Mesenchymal stem cell (in vitro differentiated cells and primary cell): ENCODE measurements at regions not wholly inside any gene's neighbourhood (a gene's known extent, or its start where the extent isn't known, plus 50 kb on each side); places are given as distances from the start of the nearest gene placed in this dataset.

Experiments
- DNase-seq: peaks from one replicate; pipeline ENCODE4 v3.0.0-alpha.2; 2013
- H2AFZ ChIP-seq: one replicate; pipeline ENCODE4 v1.6.1; 2013; ENCODE audit warnings: low read depth, mild to moderate bottlenecking, control low read depth, inconsistent platforms, low read length, moderate library complexity
- H2AK5ac ChIP-seq: 2 replicates; pipeline ENCODE4 v1.6.1; 2013; ENCODE audit warnings: low read length, moderate library complexity, mild to moderate bottlenecking, inconsistent platforms; ENCODE audit not compliant: severe bottlenecking
- H2BK120ac ChIP-seq: one replicate; pipeline ENCODE4 v1.6.1; 2013; ENCODE audit warnings: low read depth, mild to moderate bottlenecking, inconsistent platforms, low read length, moderate library complexity
- H2BK12ac ChIP-seq, 2 experiments: one replicate each; pipeline ENCODE4 v1.6.1; 2013; ENCODE audit warnings: inconsistent platforms in 2 of 2, low read length in 2 of 2, mild to moderate bottlenecking in 2 of 2, moderate library complexity in 2 of 2, control low read depth in 1 of 2
- H2BK15ac ChIP-seq: one replicate; pipeline ENCODE4 v1.6.1; 2013; ENCODE audit warnings: mild to moderate bottlenecking, low read depth, inconsistent platforms; ENCODE audit not compliant: poor library complexity, severe bottlenecking
- H2BK5ac ChIP-seq: 2 replicates; pipeline ENCODE4 v1.6.1; 2013; ENCODE audit warnings: low read depth, mild to moderate bottlenecking, low read length, control low read depth, inconsistent platforms; ENCODE audit not compliant: poor library complexity, severe bottlenecking
- H3K14ac ChIP-seq, 2 experiments: one replicate each; pipeline ENCODE4 v1.6.1; 2013; ENCODE audit warnings: inconsistent platforms in 2 of 2, low read length in 2 of 2, control low read depth in 1 of 2, mild to moderate bottlenecking in 1 of 2, moderate library complexity in 1 of 2
- H3K18ac ChIP-seq, 2 experiments: one replicate each; pipeline ENCODE4 v1.6.1; 2013; ENCODE audit warnings: inconsistent platforms in 2 of 2, low read length in 2 of 2, control low read depth in 1 of 2, low read depth in 1 of 2, mild to moderate bottlenecking in 1 of 2
- H3K23ac ChIP-seq, 2 experiments: one replicate each; pipeline ENCODE4 v1.6.1; 2013; ENCODE audit warnings: inconsistent platforms in 2 of 2, low read length in 2 of 2, mild to moderate bottlenecking in 2 of 2, moderate library complexity in 2 of 2, control low read depth in 1 of 2
- H3K27ac ChIP-seq: 2 replicates; pipeline ENCODE4 v1.5.1; 2013; ENCODE audit warnings: mild to moderate bottlenecking, moderate library complexity, low read length, control low read depth, inconsistent platforms; ENCODE audit not compliant: poor library complexity, severe bottlenecking
- H3K27me3 ChIP-seq, 2 experiments: 2 replicates each; pipeline versions ENCODE4 v1.6.1 to v1.7.0; 2013; ENCODE audit warnings: low read length in 2 of 2, mild to moderate bottlenecking in 2 of 2, moderate library complexity in 2 of 2, control low read depth in 1 of 2, inconsistent platforms in 1 of 2; ENCODE audit not compliant: control insufficient read depth in 1 of 2, insufficient read depth in 1 of 2
- H3K36me3 ChIP-seq, 2 experiments: 2 replicates each; pipeline versions ENCODE4 v1.6.1 to v1.7.0; 2013; ENCODE audit warnings: low read length in 2 of 2, control low read depth in 1 of 2, inconsistent platforms in 1 of 2, low read depth in 1 of 2, mild to moderate bottlenecking in 1 of 2; ENCODE audit not compliant: insufficient read depth in 2 of 2, control insufficient read depth in 1 of 2
- H3K4ac ChIP-seq, 2 experiments: one replicate each; pipeline ENCODE4 v1.6.1; 2013; ENCODE audit warnings: inconsistent platforms in 2 of 2, low read length in 2 of 2, mild to moderate bottlenecking in 2 of 2, moderate library complexity in 2 of 2, control low read depth in 1 of 2, low read depth in 1 of 2
- H3K4me1 ChIP-seq: 2 replicates; pipeline ENCODE4 v1.6.1; 2013; ENCODE audit warnings: low read depth, low read length, control low read depth; ENCODE audit not compliant: control insufficient read depth, insufficient read depth
- H3K4me2 ChIP-seq: 2 replicates; pipeline ENCODE4 v1.6.1; 2013; ENCODE audit warnings: low read length, mild to moderate bottlenecking, inconsistent platforms; ENCODE audit not compliant: poor library complexity, severe bottlenecking
- H3K4me3 ChIP-seq, 2 experiments: 2 replicates each; pipeline versions ENCODE4 v1.5.1 to v1.7.0; 2013; ENCODE audit warnings: low read length in 2 of 2, mild to moderate bottlenecking in 2 of 2, control low read depth in 1 of 2, low read depth in 1 of 2; ENCODE audit not compliant: insufficient read depth in 1 of 2
- H3K79me1 ChIP-seq: replicated peaks from 2 replicates; pipeline ENCODE4 v1.6.1; 2013; ENCODE audit warnings: mild to moderate bottlenecking, control low read depth, low read length, inconsistent platforms; ENCODE audit not compliant: poor library complexity, severe bottlenecking
- H3K9ac ChIP-seq: 2 replicates; pipeline ENCODE4 v1.7.0; 2013; ENCODE audit warnings: mild to moderate bottlenecking, low read length, moderate library complexity
- H3K9me3 ChIP-seq: 2 replicates; pipeline ENCODE4 v1.7.0; 2013; ENCODE audit warnings: mild to moderate bottlenecking, low read length; ENCODE audit not compliant: control insufficient read depth
- H4K8ac ChIP-seq: one replicate; pipeline ENCODE4 v1.6.1; 2013; ENCODE audit warnings: inconsistent platforms, mild to moderate bottlenecking, low read length, moderate library complexity
- H4K91ac ChIP-seq: one replicate; pipeline ENCODE4 v1.6.1; 2013; ENCODE audit warnings: mild to moderate bottlenecking, low read length, inconsistent platforms
- WGBS: methylation state at CpG from one replicate; pipeline ENCODE4 v1.1.7; 2013; ENCODE audit warnings: mixed read lengths; 5-methylcytosine and 5-hydroxymethylcytosine counted together

DNA sequence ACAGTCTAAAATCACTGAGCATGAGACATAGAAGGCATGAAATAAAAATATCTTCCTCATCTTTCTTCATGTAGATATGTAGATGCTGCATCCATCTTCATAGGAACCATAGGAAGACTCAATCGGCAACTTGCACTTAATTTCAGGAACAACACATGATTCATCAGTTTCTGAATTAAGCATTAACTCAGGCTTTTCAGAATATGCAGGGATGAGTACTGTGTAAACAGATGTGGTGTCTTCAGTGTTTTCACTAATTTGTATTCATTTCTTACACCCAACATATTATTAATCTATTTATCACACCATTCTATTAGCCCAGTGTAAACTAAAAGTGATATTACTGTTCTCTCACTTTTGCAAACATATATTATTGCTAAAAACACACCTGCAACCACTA, 305.9 kb upstream of the DAB2 start:
- Histone ChIP-seq H2BK5ac (no peak overlapping the region), H3K23ac (no peak overlapping the region), H3K27me3 (no peaks in the 10 kb centered on the region), H2BK12ac (no peak overlapping the region), H3K9ac (no peak overlapping the region), H3K79me1 (no peaks in the 10 kb centered on the region), H3K4me2 (no peak overlapping the region), H3K4me1 (peaks cover 1% of the 10 kb centered on the region), H2BK15ac (no peak overlapping the region), H4K8ac (no peak overlapping the region), H4K91ac (no peak overlapping the region), H2AK5ac (no peak overlapping the region), H3K4ac (no peak overlapping the region), H3K9me3 (no peaks in the 10 kb centered on the region), H3K18ac (no peak overlapping the region), H3K4me3 (no peak overlapping the region), H2BK120ac (no peak overlapping the region), H3K14ac (no peak overlapping the region), H3K36me3 (no peaks in the 10 kb centered on the region), H3K27ac (no peak overlapping the region), H2AFZ (no peak overlapping the region)
- no peak for DNase-seq
- WGBS = no CpG with 5 or more reads among the region's 1 CpG

DNA sequence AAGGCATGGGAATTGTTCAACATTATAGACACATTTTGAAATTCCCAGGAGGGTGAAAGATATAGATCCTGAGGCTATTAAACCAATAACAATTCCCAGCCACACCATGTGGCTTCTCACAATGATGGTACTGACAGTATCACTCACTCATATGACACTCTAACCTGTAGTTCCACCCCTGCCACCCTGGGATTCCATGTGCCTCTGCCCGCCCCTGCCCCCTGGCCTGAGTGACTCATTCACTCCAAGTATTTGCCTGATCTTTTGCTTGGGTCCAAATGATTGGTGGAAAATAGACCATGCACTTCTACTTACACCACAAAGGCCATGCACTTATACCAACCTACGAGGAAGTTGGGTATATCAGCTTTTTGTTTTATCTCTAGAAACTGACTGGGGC, 305.2 kb upstream of the DAB2 start:
- Histone ChIP-seq H3K4me3 (no peak overlapping the region), H3K36me3 (no peaks in the 10 kb centered on the region), H3K9me3 (no peaks in the 10 kb centered on the region), H3K4me1 (peaks cover 1% of the 10 kb centered on the region), H2BK12ac (no peak overlapping the region), H3K18ac (peak overlapping the region in 1 of 2 experiments; percentile 21), H2AK5ac (no peak overlapping the region), H3K23ac (no peak overlapping the region), H2BK5ac (no peak overlapping the region), H2BK120ac (no peak overlapping the region), H3K4me2 (no peak overlapping the region), H4K8ac (no peak overlapping the region), H3K79me1 (no peaks in the 10 kb centered on the region), H3K9ac (no peak overlapping the region), H2AFZ (no peak overlapping the region), H3K4ac (no peak overlapping the region), H2BK15ac (no peak overlapping the region), H3K14ac (no peak overlapping the region), H4K91ac (no peak overlapping the region), H3K27ac (no peak overlapping the region), H3K27me3 (no peaks in the 10 kb centered on the region)
- DNase-seq = no peak
- 77% methylated on average over 1 of the region's 2 CpGs for WGBS

DNA sequence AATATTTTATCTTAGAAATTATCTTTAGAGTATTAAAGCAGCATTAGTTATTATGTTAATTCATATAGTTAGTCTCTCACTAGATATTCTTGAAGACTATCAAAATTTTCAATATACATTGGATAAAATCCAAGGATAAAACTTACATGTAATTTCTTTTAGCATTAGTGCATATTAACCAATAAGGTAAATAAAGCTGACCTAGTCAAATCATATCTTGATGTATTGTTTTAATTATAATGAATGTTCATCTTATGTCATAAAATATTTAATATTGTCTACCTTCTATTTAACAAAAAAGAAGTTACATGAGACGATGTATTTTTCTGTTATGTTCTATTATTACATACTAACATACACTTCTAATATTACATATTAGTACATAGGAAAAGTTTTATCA, 301.7 kb upstream of the DAB2 start:
- no peak overlapping the region for H4K8ac ChIP-seq
- no peak overlapping the region for H2AFZ ChIP-seq
- DNase-seq = no peak
- H3K18ac ChIP-seq = no peak overlapping the region
- H3K23ac ChIP-seq = no peak overlapping the region
- no peak overlapping the region for H2AK5ac ChIP-seq
- no peaks in the 10 kb centered on the region for H3K9me3 ChIP-seq
- H3K9ac ChIP-seq = no peak overlapping the region
- H2BK5ac ChIP-seq = no peak overlapping the region
- H3K4me1 ChIP-seq = peaks cover 1% of the 10 kb centered on the region
- no peak overlapping the region for H3K4ac ChIP-seq
- H3K14ac ChIP-seq = no peak overlapping the region
- H3K4me2 ChIP-seq = no peak overlapping the region
- no peak overlapping the region for H2BK12ac ChIP-seq
- no peaks in the 10 kb centered on the region for H3K79me1 ChIP-seq
- no peak overlapping the region for H3K4me3 ChIP-seq
- H2BK15ac ChIP-seq = no peak overlapping the region
- H3K27me3 ChIP-seq = no peaks in the 10 kb centered on the region
- no peak overlapping the region for H3K27ac ChIP-seq
- WGBS = no CpG with 5 or more reads among the region's 1 CpG
- H4K91ac ChIP-seq = no peak overlapping the region
- no peaks in the 10 kb centered on the region for H3K36me3 ChIP-seq
- no peak overlapping the region for H2BK120ac ChIP-seq

DNA sequence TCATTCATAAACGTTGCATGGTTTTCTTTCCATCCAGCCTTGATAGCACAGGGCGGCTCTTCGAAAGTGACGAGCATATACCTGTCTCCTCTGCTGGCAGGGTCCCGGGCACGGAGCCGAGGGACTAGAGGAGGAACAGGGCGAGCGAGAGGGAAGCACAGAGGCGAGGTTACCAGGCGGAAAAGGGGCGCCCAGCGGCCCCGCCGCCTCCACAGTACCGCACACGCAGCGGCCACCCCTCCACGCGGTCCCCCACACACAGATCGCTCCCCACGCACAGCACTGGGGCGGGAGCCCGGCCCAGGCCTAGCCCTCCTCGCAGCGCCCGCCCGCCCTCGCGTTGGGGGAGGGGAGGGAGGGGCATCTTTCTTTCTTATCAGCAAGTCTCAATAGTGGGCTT, 296.6 kb upstream of the DAB2 start:
- H2AFZ ChIP-seq = no peak overlapping the region
- H3K4me2 ChIP-seq = no peak overlapping the region
- H3K23ac ChIP-seq = no peak overlapping the region
- H3K14ac ChIP-seq = no peak overlapping the region
- H2BK12ac ChIP-seq = no peak overlapping the region
- no peaks in the 10 kb centered on the region for H3K27me3 ChIP-seq
- no peaks in the 10 kb centered on the region for H3K9me3 ChIP-seq
- no peak overlapping the region for H3K27ac ChIP-seq
- no peak overlapping the region for H3K9ac ChIP-seq
- no peak overlapping the region for H2BK5ac ChIP-seq
- H3K79me1 ChIP-seq = no peaks in the 10 kb centered on the region
- no peaks in the 10 kb centered on the region for H3K36me3 ChIP-seq
- no peak overlapping the region for H3K4me3 ChIP-seq
- H3K18ac ChIP-seq = no peak overlapping the region
- no peaks in the 10 kb centered on the region for H3K4me1 ChIP-seq
- H4K8ac ChIP-seq = no peak overlapping the region
- H2BK120ac ChIP-seq = no peak overlapping the region
- H2BK15ac ChIP-seq = no peak overlapping the region
- H3K4ac ChIP-seq = no peak overlapping the region
- 97% methylated on average over 28 of the region's 30 CpGs for WGBS
- H4K91ac ChIP-seq = no peak overlapping the region
- no peak overlapping the region for H2AK5ac ChIP-seq
- no peak for DNase-seq
